ENCODE measurements at regions not wholly inside any gene's neighbourhood (a gene's known extent, or its start where the extent isn't known, plus 50 kb on each side); places are given as distances from the start of the nearest gene placed in this dataset.

DNA sequence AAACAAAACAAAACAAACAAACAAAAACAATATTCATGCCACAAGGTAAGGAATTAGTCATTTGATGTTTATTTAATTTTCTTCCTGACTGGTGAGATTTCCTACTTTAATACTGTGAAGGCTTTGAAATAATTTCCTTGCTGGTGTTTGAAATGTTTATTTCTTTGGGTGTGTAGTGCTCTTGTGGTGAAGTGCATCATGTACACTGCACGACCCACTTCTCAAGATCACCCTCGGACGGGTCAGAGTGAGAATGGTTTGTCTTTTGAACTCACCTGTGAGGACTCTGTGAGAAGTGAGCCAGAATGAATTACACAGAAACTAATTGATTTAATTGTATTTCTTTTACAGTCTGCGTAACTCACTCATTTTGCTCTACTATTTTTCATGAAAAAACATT lies 1211.5 kb downstream of the SORCS1 start:
- Histone ChIP-seq H3K27me3 (no peaks in the 10 kb centered on the region), H3K36me3 (no peaks in the 10 kb centered on the region), H3K4me1 (peaks cover 0 to 7% (median 0%) of the 10 kb centered on the region in 3 donors), H3K4me3 (no peak overlapping the region), H3K9me3 (no peaks in the 10 kb centered on the region), H3K27ac (no peak overlapping the region)
- ATAC-seq: no peak
- WGBS, 2 donors: 75 to 81% methylated on average over 4 of the region's 4 CpGs
- intact Hi-C loops (cut with DNase I): loop anchor here in 1 of 3 donors (5.0 kb wide), 1 partner anchor 219 kb away; no protein-coding TSS in a partner anchor
- no peak for DNase-seq
- no peak for FAIRE-seq
- TF ChIP-seq, protein P1, sequence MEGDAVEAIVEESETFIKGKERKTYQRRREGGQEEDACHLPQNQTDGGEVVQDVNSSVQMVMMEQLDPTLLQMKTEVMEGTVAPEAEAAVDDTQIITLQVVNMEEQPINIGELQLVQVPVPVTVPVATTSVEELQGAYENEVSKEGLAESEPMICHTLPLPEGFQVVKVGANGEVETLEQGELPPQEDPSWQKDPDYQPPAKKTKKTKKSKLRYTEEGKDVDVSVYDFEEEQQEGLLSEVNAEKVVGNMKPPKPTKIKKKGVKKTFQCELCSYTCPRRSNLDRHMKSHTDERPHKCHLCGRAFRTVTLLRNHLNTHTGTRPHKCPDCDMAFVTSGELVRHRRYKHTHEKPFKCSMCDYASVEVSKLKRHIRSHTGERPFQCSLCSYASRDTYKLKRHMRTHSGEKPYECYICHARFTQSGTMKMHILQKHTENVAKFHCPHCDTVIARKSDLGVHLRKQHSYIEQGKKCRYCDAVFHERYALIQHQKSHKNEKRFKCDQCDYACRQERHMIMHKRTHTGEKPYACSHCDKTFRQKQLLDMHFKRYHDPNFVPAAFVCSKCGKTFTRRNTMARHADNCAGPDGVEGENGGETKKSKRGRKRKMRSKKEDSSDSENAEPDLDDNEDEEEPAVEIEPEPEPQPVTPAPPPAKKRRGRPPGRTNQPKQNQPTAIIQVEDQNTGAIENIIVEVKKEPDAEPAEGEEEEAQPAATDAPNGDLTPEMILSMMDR (IDR thresholded peaks at IDR 0.05): no peak

DNA sequence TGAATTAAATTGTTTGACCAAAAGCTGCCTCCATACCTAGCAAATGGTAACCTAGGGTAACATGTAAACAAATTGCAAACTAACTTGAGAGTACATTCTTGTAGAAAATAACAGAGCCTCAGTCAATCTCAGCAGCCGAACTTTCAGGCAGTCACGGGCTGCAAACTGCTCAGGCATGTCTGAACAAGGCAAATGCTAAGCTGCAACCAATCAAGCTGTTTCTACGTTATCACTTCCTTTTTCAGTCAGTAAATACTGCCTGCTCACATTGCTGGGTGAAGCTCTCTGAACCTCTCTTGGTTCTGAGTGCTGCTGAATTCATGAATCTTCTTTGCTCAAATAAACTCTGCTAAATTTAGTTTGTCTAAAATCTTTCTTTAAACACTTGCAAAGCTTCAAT lies 1212.4 kb downstream of the SORCS1 start:
- FAIRE-seq: no peak
- Histone ChIP-seq H3K27me3 (no peaks in the 10 kb centered on the region), H3K27ac (no peak overlapping the region), H3K9me3 (no peaks in the 10 kb centered on the region), H3K36me3 (no peaks in the 10 kb centered on the region), H3K4me3 (no peak overlapping the region), H3K4me1 (peaks cover 0 to 7% (median 0%) of the 10 kb centered on the region in 3 donors)
- 4 to 5% methylated on average over 3 of the region's 3 CpGs for WGBS, 2 donors
- intact Hi-C loops (cut with DNase I): loop anchor here in 1 of 3 donors (5.0 kb wide), 1 partner anchor 220 kb away; no protein-coding TSS in a partner anchor
- DNase-seq: peak in 3 of 6 donors; percentile 5 to 44 (median 8)
- TF ChIP-seq, protein P1 (IDR thresholded peaks at IDR 0.05): no peak
- ATAC-seq: peak; percentile 78 to 95 (median 92)

DNA sequence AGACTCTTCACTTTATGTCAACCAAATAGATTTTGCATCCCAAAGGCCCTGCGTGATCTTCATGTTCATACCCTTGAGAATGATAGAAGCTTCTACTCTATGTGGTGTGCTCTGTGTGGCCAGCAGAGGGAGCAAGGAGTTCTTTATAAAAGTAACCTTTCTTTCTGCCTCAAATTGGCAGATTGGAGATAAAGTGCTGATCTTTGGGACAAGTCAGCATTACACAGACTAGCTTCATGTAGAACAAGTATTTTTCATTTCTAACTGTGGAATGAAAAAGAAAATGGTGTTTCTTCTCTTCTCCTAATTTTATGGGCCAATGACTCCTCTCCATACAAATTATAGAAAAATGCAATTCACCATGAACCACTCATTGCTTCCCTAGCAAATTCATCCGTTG lies 1214.1 kb downstream of the SORCS1 start:
- H3K36me3 ChIP-seq: no peaks in the 10 kb centered on the region
- H3K4me1 ChIP-seq: peaks cover 0 to 7% (median 0%) of the 10 kb centered on the region in 3 donors
- H3K9me3 ChIP-seq: no peaks in the 10 kb centered on the region
- TF ChIP-seq, protein P1 (IDR thresholded peaks at IDR 0.05): peak; percentile 57 to 79 (median 72)
- ATAC-seq: peak; percentile 74 to 85 (median 79)
- no peak overlapping the region for H3K4me3 ChIP-seq
- intact Hi-C loops (cut with DNase I): loop anchor here in 1 of 3 donors (5.0 kb wide), 1 partner anchor 222 kb away; no protein-coding TSS in a partner anchor
- DNase-seq: peak in 5 of 6 donors; percentile 16 to 56 (median 35)
- H3K27me3 ChIP-seq: no peaks in the 10 kb centered on the region
- WGBS, 2 donors: 36 to 51% methylated on average over 2 of the region's 2 CpGs
- peak; percentile 81 for FAIRE-seq
- no peak overlapping the region for H3K27ac ChIP-seq

DNA sequence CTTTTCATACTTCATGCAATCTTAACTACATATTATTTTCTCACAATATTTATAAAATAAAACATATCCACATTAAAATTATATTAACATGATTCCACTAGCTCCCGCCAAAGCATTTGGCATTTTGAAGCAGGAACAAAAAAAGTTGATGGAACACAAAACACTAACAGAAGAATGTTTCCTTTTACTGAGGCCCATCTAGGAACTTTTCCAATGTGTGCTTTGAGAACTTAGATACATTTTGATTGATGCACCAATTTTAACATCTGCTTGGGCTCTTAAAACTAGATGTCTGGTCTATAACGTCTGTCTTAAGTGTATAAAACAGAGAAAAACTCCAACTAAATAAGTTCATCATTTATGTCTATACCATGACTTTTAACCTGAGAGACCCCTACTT lies 1214.8 kb downstream of the SORCS1 start:
- intact Hi-C loops (cut with DNase I): loop anchor here in 1 of 3 donors (5.0 kb wide), 1 partner anchor 223 kb away; no protein-coding TSS in a partner anchor
- H3K36me3 ChIP-seq: no peaks in the 10 kb centered on the region
- FAIRE-seq: no peak
- DNase-seq: no peak
- ATAC-seq: no peak
- H3K27me3 ChIP-seq: no peaks in the 10 kb centered on the region
- TF ChIP-seq, protein P1 (IDR thresholded peaks at IDR 0.05): no peak
- H3K4me3 ChIP-seq: no peak overlapping the region
- no peak overlapping the region for H3K27ac ChIP-seq
- 39 to 45% methylated on average over 2 of the region's 2 CpGs for WGBS, 2 donors
- H3K4me1 ChIP-seq: peaks cover 0 to 7% (median 0%) of the 10 kb centered on the region in 3 donors
- no peaks in the 10 kb centered on the region for H3K9me3 ChIP-seq

DNA sequence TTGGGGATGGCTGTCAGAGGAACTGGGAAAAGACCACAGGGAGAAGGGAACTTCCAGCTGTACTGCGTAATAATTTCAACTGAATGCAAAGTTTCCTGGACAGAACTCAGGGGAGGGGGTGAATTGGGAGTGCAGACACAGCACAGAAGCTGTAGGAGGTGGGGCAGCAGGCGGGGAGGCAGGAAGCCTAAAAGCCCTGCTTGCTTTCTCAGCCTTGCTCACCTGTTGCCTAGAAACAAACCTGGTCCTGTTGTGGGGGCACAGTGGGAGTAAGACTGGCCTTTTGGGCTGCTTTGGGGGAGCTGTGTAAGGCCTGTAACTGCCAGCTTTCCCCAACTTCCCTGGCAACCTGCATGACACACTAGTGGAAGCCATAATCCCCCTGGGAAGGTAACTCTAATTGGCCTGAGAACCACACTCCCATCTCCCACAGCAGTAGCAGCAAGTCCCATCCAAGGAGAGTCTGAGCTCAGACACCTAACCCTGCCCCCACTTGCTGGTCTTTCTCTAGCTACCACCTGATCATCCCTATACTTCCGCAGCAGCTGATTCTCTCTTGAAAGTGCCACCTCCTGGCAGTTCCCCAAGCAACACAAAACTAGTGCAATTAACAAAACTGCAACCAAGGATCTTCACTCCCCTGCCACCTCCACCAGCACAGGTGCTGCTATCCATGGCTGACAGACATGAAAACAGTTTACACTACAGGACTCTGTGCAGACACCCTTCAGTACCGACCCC lies 1239.3 kb downstream of the SORCS1 start:
- intact Hi-C loops (cut with DNase I): no loop called here
- FAIRE-seq (no peak), DNase-seq (no peak), ATAC-seq (no peak)
- Histone ChIP-seq H3K4me3 (no peak overlapping the region), H3K9me3 (no peaks in the 10 kb centered on the region), H3K36me3 (no peaks in the 10 kb centered on the region), H3K27me3 (no peaks in the 10 kb centered on the region), H3K4me1 (no peaks in the 10 kb centered on the region), H3K27ac (no peak overlapping the region)
- TF ChIP-seq, protein P1 (IDR thresholded peaks at IDR 0.05): no peak
- 59 to 64% methylated on average over 4 of the region's 4 CpGs for WGBS, 2 donors
